Lower leg skin (tissue), 3 donors: ENCODE measurements at regions not wholly inside any gene's neighbourhood (a gene's known extent, or its start where the extent isn't known, plus 50 kb on each side); places are given as distances from the start of the nearest gene placed in this dataset.

Experiments used
- POLR2A ChIP-seq, 2 donors: fragments of 450-650 bp; IDR thresholded peaks; one replicate each; pipeline ENCODE4 v1.6.1; 2016 to 2017; ENCODE audit warnings: antibody characterized with exemption in 2 of 2, mild to moderate bottlenecking in 1 of 2, moderate library complexity in 1 of 2
- TF ChIP-seq, protein P1 (sequence below), 3 donors: fragments of 450-650 bp; IDR thresholded peaks; one replicate each; pipeline ENCODE4 v1.5.1; 2016; ENCODE audit warnings: antibody characterized with exemption in 3 of 3, mild to moderate bottlenecking in 3 of 3, moderate library complexity in 2 of 3

GRCh38 chr16:9476744-9477143 lies 385.3 kb downstream of the HAPSTR1 start:
- TF ChIP-seq, protein P1, sequence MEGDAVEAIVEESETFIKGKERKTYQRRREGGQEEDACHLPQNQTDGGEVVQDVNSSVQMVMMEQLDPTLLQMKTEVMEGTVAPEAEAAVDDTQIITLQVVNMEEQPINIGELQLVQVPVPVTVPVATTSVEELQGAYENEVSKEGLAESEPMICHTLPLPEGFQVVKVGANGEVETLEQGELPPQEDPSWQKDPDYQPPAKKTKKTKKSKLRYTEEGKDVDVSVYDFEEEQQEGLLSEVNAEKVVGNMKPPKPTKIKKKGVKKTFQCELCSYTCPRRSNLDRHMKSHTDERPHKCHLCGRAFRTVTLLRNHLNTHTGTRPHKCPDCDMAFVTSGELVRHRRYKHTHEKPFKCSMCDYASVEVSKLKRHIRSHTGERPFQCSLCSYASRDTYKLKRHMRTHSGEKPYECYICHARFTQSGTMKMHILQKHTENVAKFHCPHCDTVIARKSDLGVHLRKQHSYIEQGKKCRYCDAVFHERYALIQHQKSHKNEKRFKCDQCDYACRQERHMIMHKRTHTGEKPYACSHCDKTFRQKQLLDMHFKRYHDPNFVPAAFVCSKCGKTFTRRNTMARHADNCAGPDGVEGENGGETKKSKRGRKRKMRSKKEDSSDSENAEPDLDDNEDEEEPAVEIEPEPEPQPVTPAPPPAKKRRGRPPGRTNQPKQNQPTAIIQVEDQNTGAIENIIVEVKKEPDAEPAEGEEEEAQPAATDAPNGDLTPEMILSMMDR (IDR thresholded peaks at IDR 0.05), result no peak
- no peak for TF ChIP-seq POLR2A (IDR thresholded peaks at IDR 0.05)
